ENCODE measurements at regions not wholly inside any gene's neighbourhood (a gene's known extent, or its start where the extent isn't known, plus 50 kb on each side); places are given as distances from the start of the nearest gene placed in this dataset.

DNA sequence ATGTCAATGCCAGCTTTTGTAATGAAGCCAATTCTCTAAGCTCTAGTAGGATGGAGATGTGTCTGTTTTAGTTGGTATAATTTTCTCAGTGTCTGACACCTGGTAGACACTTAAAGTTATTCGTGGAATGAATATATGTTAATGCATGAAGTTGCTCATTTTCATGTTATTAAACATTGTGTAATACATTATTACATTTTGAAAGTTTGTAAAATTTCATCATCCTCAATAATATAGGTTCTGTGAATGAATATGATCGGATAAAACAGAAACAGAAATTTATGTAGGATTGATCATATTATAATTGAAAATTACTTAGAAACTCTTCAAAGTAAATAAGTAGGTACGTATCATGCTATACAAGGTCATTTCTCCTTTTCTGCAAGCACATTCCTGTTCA is 625.3 kb downstream of the PLA2G4A start:
- no peak for DNase-seq

DNA sequence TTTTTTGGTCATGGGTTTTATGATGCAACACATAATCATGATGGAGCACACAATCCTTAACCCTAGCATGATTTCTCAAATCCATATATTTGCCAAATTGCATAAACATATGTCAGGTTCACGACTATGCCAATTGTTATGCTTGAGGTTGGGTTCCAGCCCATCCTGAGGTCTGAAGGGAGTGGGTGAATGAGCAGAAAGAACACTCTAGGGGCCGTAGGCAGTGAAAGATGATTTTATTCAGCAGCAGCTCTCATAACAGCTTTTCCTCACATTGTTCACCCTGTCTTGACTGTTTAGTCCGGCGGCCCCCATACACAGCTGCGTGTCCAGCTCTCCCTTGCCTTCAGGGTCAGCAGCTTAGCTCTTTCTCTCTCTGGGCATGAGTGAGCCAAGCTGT is 627.7 kb downstream of the PLA2G4A start:
- DNase-seq, result no peak

DNA sequence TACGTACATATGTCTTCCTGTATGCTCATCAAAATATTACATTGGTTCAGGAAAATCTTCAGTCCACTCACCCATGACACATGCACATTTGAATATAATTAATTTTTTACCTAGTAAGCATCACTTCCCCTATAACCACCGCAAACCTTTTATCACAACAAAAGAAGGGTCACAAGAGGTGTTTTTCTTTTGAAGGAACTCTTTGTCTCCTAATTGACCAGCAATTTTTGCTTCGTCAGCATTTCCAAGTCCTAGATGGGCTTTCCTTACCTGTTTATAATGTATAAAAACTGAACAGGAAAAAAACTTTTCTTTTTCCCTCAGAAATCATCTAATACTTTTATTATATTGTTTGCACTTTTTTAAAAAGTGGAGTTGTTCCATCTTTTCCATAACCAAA is 631.3 kb downstream of the PLA2G4A start:
- no peak for DNase-seq

DNA sequence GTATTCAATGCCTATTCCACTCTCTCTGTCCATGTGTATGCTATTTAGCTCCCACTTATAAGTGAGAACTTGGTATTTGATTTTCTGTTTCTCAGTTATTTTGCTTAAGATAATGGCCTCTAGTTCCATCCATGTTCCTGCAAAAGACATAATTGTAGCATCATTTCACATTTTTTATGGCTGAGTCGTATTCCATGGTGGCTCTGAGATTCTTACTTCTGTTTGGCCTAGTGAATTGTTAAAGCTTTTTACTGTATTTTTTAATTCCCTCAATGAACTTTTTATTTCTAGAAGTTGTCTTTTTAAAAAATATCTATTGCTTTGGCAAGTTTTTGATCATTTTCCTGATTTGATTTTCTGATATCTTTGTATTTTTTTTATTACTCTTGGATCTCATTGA is 635.6 kb downstream of the PLA2G4A start:
- DNase-seq, result no peak

DNA sequence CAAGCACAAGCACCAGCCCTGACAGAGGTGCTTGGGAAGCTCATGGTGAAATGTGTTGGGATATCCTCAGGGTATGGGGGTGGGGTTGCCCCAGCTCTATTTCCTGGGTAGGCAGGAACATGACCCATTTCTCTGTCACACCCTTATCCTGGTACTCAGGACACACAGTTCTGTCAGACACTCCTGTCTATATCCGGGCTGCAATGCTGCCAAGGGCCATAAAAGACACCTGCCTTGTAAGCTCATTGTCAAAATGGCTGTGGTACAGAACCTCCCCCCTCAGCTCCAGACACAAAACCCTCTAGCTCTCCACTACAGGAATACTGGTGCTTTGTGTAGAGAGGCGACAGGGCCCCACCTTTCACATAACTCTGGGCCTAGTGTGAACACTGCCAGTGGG is 636.7 kb downstream of the PLA2G4A start:
- no peak for DNase-seq

DNA sequence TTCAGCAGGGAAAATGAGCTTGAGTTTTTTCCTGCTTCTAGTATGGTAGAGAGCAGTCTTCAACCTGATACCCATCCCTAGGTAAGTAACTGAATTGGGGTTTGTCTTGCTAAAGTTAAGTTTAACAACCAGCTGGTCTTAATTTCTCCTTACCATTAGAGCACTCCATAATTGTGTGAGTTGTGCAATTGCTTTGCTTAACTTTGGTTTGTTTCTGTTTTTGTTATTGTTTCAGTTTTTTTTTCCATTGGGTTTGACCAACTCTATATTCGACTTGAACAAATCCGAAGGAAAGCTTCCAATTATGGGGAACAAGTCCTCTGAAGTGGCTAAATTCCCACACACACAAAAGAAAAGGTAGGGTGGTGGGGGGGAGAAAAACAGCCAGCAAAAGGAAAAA is 641.1 kb downstream of the PLA2G4A start:
- DNase-seq, result no peak

DNA sequence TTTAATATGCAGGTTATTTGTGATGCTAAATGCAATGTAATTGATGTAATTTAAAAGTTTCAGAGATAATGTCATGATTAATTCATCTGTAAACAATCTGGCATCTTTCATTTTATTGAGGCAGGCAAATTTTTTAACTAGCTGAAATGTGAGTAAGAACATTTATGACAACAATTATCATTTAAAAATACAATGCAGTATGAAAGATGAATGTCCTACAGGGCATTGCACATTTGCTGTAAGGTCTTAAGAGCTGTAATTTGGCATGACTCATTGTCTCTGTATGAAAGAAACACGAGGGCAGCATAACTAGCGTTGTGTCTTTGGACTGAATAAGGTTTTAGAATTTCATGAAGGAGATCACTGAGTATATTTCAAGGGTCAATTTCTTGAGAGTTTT is 642.8 kb downstream of the PLA2G4A start:
- no peak for DNase-seq

DNA sequence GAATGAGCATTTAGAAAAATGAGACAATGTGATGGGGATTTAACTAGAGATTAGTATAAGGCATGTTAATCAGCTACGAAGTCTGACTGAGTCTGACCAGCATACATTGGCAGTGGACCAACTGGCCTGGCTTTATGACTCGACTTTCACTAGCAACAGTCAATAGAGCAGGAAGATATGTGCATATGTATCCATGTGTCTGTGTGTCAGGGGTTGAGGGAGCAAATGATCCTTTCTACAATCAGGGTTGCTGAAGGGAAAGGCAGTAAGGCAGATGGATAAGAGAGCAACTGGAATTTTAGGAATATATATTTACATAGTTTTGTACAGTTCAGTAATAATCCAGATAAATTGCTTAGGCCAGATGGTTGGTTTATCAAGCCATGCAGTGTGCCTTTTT is 645.6 kb downstream of the PLA2G4A start:
- no peak for DNase-seq

DNA sequence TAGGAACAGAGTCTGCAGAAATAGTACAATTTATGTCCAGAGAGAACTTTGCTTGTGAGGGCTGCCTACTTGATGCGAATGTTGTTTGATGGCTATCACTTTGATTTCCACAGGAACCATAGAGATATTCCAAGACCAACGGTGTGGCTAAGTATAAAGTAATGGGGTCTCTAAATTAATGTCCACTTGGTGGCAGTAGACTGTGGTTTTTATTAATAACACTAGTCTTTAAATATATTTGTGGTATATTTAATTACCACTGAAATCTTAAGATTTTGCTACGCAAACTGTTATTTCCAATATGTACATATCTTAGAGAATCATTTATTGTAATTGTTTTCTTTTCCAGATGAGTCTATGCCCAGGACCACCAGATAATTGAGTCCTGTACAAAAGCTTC is 647.9 kb downstream of the PLA2G4A start:
- peak; percentile 31 for DNase-seq

DNA sequence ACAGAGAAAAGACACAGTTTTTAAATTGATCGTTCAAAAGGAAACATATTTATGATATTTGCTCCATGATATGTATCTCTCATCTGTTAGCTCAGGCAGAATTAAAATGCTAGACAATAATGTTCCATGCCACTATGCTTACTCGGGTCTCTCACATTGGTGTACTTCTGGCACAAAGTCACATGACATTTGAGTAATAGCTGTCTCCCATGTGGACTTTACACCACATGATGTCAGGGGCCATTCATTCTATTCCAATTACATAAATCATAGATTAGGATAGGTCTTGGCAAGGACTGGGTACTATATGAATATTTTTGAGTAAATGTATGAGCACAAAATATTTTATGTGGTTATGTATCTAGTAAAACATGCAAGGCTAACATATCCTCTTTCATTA is 648.4 kb downstream of the PLA2G4A start:
- no peak for DNase-seq

DNA sequence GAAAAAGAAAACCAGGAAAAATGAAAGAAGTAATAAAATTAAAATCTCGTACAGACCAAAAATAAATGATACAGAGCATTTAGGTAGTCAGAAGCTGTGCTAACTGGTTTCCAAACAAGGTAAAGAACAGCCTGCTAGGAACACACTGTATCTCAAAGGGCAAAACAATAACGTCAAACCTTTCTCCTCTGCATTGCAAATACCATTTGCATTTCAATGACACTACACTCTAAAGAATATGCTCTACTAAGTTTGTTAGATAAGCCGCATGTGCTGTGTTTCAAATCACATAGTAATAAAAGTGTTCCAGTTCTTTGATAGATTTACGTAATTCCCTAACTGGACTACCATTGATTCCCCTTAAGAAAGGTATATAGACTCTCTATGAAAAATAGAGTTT is 648.8 kb downstream of the PLA2G4A start:
- no peak for DNase-seq

DNA sequence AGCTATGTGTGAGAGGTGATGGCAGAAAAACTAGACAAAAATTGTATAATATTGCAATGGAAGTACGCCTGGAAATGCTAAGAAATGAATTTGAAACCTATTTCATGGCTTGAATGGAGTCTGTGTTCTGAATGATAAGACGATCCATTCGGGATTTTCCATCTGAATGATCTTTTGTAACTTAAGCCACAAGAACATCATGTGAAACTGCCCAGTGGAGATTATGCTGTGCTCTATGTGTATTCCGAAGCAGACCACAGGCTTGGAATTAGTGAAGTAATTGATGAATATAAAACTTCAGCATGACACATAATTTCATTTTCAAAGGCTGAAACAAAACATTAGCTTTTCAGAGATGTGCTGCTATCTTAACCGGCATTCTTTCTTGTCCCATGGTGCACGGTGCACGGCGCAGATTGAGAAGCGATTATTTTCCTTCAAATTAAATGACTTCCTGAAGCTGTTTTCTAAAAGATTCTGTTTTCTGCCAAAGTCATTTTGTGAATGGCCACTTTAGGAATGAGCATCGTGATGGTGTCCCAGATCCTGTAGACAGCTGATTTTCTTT is 652.9 kb downstream of the PLA2G4A start:
- no peak for DNase-seq

DNA sequence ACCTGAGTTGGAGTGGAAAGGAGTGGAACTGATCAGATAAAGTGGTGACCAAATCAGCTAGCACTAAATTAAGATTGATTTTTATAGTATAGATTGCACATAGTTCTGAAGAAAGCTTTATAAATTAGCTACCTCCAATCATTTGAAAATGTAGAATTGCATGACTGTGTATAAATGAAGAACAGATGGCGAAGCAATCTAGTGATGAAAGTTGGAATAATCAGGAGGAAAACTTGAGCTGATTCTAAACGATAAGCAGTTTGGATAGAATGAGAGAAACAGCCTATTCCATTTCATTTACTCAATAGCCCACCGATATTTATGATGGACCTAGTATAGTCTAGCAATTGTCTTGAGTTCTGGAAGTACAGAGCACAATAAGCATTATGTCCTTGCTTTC is 661.5 kb downstream of the PLA2G4A start:
- DNase-seq, result no peak

DNA sequence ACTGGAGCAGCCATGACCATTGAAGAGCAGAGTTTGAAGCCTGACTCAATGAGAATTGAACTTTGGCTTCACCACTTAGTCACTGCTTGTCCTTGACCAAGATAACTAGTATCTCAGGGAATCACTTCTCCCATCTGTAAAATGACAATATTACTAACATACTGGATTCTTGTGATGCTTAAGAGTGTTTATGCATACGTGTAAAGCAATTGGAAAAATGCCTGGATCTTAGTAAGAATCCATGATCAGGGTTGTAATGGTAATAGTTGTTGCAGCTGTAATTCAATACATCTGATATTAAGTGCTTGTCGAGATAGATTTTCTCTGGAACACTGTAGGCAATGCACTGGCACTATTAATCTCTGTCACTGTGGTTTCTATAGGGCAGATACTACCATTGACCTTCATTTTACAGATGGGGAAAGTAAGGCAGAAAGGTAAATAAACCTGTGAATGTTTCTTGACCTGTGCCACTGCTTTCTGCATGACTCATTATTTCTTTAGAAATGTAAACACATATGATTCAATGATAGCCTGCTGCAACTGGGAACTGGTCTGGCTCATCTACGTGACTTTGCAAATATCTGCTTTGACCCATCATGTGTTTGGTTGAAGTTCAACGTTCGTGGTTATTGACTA is 662.5 kb downstream of the PLA2G4A start:
- DNase-seq, result no peak

DNA sequence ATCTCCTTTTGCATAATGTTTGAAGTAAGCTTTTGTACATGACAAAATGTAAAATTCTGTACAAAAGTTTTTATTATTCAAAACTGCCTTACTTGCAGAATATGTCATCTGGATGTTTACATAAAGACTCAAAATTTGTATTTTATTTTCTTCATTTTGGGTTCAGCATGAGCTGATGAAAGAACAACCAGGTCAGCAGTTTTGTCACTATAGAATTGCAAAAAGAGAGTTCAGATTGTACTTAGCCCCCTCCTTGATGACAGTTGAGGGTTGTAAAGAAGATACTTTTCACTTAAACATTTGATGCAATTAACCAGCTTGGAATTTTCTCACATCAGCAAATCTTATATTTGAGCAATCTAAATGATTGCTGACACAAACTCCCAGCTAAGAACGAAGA is 669.3 kb downstream of the PLA2G4A start:
- DNase-seq, result no peak

DNA sequence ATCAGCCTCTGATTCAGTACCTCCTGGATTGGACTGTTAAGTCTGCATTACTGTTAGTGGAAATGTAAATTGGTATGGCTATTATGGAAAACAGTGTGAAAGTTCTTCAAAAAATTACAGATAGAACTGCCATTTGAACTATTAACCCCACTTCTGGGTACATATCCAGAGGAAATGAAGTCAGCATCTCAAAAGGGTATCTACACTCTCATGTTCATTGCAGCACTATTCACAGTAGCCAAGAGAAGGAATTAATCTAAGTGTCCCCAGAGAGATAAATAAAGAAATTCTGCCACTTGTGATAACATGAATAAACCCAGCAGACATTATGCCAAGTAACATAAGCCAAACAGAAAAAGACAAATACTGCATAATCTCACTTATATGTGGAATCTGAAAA is 676.0 kb downstream of the PLA2G4A start:
- no peak for DNase-seq

DNA sequence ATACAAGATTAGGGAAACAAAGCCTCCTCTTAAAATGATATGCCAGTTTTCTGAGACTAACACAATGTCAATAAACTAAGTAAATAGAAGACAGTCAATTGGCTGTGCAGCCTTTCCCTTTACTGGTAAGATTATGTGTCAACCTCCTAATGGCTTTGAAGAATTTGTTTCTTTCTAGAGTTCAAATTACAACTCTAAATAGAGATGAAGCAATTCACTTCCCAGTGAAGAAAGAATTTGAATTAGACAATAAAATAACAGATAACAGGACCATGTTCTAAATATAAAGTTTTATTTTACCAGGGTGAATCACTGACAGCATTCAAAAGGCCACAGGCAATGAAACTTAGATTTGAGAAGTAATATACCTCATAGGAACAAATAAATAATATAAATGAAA is 680.3 kb downstream of the PLA2G4A start:
- no peak for DNase-seq

DNA sequence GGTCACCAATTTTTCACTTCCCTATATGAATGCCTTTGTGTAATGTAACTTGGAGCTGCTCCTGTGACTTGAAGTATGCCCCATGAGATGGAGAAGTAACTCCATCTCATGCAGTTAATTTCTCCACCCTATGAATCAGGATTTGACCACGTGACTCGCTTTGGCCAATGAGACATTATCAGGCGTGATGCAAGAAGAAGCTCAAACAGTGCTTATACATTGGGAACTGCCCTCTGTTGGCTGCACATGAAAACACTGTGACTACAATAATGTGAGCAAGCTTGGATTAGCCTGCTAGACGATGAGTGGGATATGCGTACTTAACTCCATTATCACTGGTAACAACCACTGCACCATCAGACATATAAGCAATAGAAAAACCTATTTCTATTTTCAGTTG is 684.4 kb downstream of the PLA2G4A start:
- no peak for DNase-seq

DNA sequence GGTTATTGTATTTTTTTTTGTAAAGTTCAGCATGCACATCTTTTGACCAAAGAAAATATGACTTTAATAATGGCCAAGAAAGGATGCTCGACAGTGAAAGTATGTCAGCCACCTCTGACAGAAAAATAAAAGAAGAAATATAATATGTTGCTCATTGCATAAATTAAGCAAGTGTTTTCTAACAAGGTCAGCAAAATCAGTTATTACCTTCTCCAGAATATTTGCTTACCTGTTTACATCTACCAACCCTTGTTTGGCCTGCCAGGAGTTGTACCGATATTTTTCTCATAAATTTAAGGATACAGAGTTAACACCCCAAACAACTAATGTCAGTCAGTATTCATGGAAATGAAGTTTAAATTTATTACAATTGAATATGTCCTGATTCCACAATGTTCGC is 685.4 kb downstream of the PLA2G4A start:
- no peak for DNase-seq

DNA sequence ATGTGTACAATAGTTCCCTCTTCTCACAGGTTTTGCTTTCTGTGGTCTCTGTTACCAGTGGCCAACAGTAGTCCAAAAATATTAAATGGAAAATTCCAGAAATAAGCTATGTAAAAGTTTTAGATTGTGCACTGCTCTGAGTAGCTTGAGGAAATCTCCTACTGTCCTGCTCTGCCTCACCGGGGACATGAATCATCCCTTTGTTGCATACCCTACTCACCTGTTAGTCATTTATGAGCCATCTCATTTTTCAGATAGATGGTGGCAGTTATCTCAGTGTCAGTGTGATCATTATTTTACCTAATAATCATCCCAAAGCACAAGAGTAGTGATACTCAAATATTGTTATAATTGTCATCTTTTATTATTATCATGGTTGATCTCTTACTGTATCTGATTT is 688.1 kb downstream of the PLA2G4A start:
- DNase-seq, result no peak

DNA sequence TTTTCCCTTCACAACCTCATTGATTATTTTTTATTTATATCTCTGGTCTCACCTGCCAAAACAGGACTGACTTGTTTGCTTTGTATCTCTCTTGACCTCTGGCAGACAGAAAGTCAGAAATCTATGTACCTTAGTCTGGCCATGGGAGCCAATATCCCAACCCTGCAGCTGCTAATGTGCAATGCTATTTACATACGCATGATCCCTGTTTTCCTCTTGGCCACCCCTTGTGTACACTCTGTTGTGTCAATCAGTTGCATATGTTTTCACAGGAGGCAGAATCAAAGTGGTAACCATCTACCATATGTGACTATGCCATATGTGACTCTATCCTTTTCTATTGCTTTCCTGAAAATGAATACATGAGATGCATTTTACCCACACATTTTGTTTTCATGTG is 688.8 kb downstream of the PLA2G4A start:
- DNase-seq, result no peak

DNA sequence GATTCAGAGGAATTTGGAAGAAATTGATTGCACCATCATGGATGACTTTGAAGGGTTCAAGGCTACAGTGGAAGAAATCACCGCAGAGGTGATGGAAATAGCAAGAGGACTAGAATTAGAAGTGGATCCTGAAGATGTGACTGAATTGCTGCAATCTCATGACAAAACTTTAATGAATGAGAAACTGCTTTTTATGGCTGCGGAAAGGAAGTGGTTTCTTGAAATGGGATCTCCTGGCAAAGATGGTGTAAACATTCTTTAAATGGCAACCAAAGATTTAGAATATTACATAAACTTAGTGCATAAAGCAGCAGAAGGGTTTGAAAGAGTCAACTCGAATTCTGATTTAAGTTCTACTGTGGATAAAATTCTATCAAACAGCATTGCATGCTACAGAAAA is 698.6 kb downstream of the PLA2G4A start:
- DNase-seq, result no peak

DNA sequence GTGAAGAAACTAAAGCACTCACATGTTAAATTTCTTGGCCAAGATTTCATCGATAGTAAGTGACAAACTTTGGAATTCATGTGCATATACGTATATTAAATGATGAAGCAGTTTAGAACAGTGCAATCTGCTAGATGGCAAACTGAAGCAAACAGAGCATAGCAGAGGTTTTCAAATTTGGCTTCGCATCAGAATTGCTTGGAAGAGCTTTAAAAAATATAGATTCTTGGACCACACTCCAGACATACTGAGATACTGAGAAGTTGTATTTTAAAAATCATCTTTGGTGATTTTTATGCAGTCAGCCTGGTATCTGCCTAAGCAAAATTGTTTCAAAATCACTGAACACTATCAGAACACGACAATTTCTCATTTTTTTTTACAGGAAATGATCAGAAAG is 709.2 kb downstream of the PLA2G4A start:
- no peak for DNase-seq

DNA sequence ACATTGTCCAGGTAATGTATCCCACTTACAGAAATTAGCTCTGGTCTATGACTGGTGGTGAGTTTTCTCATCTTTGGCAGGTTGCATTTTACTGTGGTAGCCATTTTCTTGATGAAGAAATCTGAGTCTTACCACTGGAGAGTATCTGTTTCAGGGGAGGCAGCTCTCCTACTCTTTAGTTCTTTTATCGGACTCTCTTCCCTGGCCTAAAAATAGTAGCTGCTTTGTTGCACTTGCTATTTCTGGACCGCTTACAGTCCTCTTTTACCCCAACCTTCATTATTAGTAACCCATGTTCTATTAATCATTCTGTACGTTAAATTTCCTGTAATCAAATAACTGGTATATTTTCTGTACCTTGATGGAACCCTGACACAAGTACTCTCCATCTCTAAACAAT is 720.8 kb downstream of the PLA2G4A start:
- no peak for DNase-seq

DNA sequence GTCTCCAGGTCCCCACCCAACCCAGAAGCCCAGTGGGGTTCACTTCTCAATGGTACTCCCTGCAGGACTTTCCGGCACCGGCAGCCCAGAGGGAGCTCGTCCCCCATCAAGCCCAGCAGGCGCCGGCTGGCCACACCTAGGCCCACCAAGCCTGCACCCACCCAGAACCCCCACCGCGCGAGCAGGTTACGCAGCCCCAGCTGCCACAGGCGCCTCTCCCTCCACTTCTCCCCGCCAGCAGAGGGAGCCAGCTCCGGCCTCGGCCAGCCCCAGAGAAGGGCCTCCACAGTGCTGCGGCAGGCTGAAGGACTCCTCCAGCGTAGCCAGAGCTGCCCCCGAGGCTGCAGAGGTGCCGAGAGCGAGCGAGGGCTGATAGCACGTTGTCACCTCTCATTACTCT is 722.3 kb downstream of the PLA2G4A start:
- DNase-seq, result no peak

DNA sequence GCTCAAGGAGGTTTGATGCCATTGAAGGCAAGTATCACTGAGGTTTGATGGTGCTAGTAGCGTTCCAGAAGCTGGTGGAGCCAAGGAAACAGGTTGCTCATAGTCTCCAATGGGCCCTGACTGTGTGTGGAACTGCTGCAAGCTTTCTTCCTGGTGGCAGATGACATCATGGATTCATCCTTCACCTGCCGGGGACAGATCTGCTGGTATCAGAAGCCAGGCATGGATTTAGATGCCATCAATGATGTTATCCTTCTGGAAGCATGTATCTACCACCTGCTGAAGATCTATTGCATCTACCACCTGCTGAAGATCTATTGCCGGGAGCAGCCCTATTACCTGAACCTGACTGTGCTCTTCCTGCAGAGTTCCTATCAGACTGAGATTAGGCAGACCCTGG is 734.4 kb downstream of the PLA2G4A start:
- DNase-seq, result no peak

All from hematopoietic multipotent progenitor cell treated with erythropoietin and hydrocortisone succinate and interleukin-3 and kit ligand, for 6 days (in vitro differentiated cells).